ENCODE measurements at regions not wholly inside any gene's neighbourhood (a gene's known extent, or its start where the extent isn't known, plus 50 kb on each side); places are given as distances from the start of the nearest gene placed in this dataset.

GRCh38 chr9:95756101-95756500 is 119.4 kb upstream of the ERCC6L2 start:
- no peak overlapping the region for H2AFZ ChIP-seq (ENCODE audit: low read depth, low read length)
- no peak overlapping the region for H3K9ac ChIP-seq (ENCODE audit: insufficient read depth in 1 of 2, low read depth in 2 of 2, low read length in 2 of 2)
- intact Hi-C loops (cut with micrococcal nuclease) = no loop called here
- ChIA-PET CTCF (ENCODE audit: low intra/inter-chr PET ratio) (no interaction called here), POLR2A (interaction anchor here (1.9 kb wide), 1 partner anchor 11 kb away, joined by 12 read pairs; no protein-coding TSS in a partner anchor)
- no peak overlapping the region for H3K27ac ChIP-seq (ENCODE audit: extremely low read depth, low read depth, low read length)
- no peaks in the 10 kb centered on the region for H3K79me2 ChIP-seq (ENCODE audit: control insufficient read depth, insufficient read depth, low read length)
- in situ Hi-C loops (cut with MboI) = no loop called here
- H3K36me3 ChIP-seq (ENCODE audit: control insufficient read depth, insufficient read depth, low read length) = no peaks in the 10 kb centered on the region
- H3K9me1 ChIP-seq (ENCODE audit: control insufficient read depth, insufficient read depth, low read length) = no peaks in the 10 kb centered on the region
- no peaks in the 10 kb centered on the region for H3K9me3 ChIP-seq (replicated peaks; ENCODE audit: control insufficient read depth, insufficient read depth, low read depth, low read length)
- H3K27me3 ChIP-seq (ENCODE audit: control insufficient read depth in 2 of 2, insufficient read depth in 2 of 2, low read length in 2 of 2) = peaks cover 34 to 46% of the 10 kb centered on the region in 2 experiments
- H3K4me3 ChIP-seq = no peak overlapping the region
- no peak overlapping the region for H3K4me2 ChIP-seq (ENCODE audit: insufficient read depth, low read length)
- ATAC-seq (no peak), DNase-seq (ENCODE audit: extremely low read depth in 1 of 4, low spot score in 3 of 4) (no peak), FAIRE-seq (no peak)
- no peaks in the 10 kb centered on the region; a peak in 3 of 5 replicates for H3K4me1 ChIP-seq (replicated peaks in 1 of 2; ENCODE audit: control insufficient read depth in 2 of 2, insufficient read depth in 2 of 2, low read length in 2 of 2)
- WGBS (ENCODE audit: insufficient coverage, low coverage, missing lambda C conversion rate) = 0% methylated on average over 3 of the region's 3 CpGs
- no TSS peak for BruUV-seq (replicated peaks)
- H4K20me1 ChIP-seq (replicated peaks; ENCODE audit: control insufficient read depth, insufficient read depth, low read length) = 0 out of 2 replicates have a peak, but pooled peaks cover 4% of the 10 kb centered on the region
- TF ChIP-seq RBM25 (IDR thresholded peaks at IDR 0.05; ENCODE audit: low read depth, low read length, severe bottlenecking) = peak; percentile 77
- no peak for TF ChIP-seq SNIP1 (IDR thresholded peaks at IDR 0.05; ENCODE audit: low read depth)

GRCh38 chr9:95755421-95755730 is 120.1 kb upstream of the ERCC6L2 start:
- CTCF ChIA-PET (ENCODE audit: low intra/inter-chr PET ratio) = no interaction called here
- H3K27ac ChIP-seq (ENCODE audit: extremely low read depth, low read depth, low read length) = no peak overlapping the region
- no peak overlapping the region for H2AFZ ChIP-seq (ENCODE audit: low read depth, low read length)
- H3K9me3 ChIP-seq (replicated peaks; ENCODE audit: control insufficient read depth, insufficient read depth, low read depth, low read length) = no peaks in the 10 kb centered on the region
- no TSS peak for BruUV-seq (replicated peaks)
- 0 out of 2 replicates have a peak, but pooled peaks cover 4% of the 10 kb centered on the region for H4K20me1 ChIP-seq (replicated peaks; ENCODE audit: control insufficient read depth, insufficient read depth, low read length)
- H3K36me3 ChIP-seq (ENCODE audit: control insufficient read depth, insufficient read depth, low read length) = no peaks in the 10 kb centered on the region
- H3K4me3 ChIP-seq = no peak overlapping the region
- H3K9me1 ChIP-seq (ENCODE audit: control insufficient read depth, insufficient read depth, low read length) = no peaks in the 10 kb centered on the region
- in situ Hi-C loops (cut with MboI) = no loop called here
- peaks cover 34 to 50% of the 10 kb centered on the region in 2 experiments for H3K27me3 ChIP-seq (ENCODE audit: control insufficient read depth in 2 of 2, insufficient read depth in 2 of 2, low read length in 2 of 2)
- WGBS (ENCODE audit: insufficient coverage, low coverage, missing lambda C conversion rate) = 0% methylated on average over 3 of the region's 3 CpGs
- DNase-seq (ENCODE audit: extremely low read depth in 1 of 4, low spot score in 3 of 4) (no peak), FAIRE-seq (no peak), ATAC-seq (no peak)
- intact Hi-C loops (cut with micrococcal nuclease) = no loop called here
- H3K4me2 ChIP-seq (ENCODE audit: insufficient read depth, low read length) = no peak overlapping the region
- TF ChIP-seq DDX20 (tag; IDR thresholded peaks at IDR 0.05; ENCODE audit: low read depth) (no peak), SOX6 (IDR thresholded peaks at IDR 0.05) (no peak), ZNF766 (CRISPR knock-in tag; conservative IDR thresholded peaks at IDR 0.05) (no peak), NFE2 (IDR thresholded peaks at IDR 0.05; ENCODE audit: low read depth) (no peak), RBM14 (IDR thresholded peaks at IDR 0.05; ENCODE audit: borderline replicate concordance, insufficient read depth, low read depth, low read length) (no peak), GTF2F1 (IDR thresholded peaks at IDR 0.05; ENCODE audit: low read depth, low read length) (no peak), DMBX1 (CRISPR knock-in tag; IDR thresholded peaks at IDR 0.05; ENCODE audit: borderline replicate concordance) (no peak), ARID1B (IDR thresholded peaks at IDR 0.05) (no peak), KLF16 (IDR thresholded peaks at IDR 0.05) (no peak), ETV6 (IDR thresholded peaks at IDR 0.05; ENCODE audit: borderline replicate concordance in 1 of 2, low read depth in 2 of 2, low read length in 1 of 2) (no peak), ETV6 (CRISPR knock-in tag; IDR thresholded peaks at IDR 0.05; ENCODE audit: borderline replicate concordance) (no peak), ZNF445 (CRISPR knock-in tag; IDR thresholded peaks at IDR 0.05; ENCODE audit: low read depth) (no peak), FOXJ2 (tag; IDR thresholded peaks at IDR 0.05) (no peak)
- POLR2A ChIA-PET = interaction anchor here (1.9 kb wide), 1 partner anchor 11 kb away, joined by 12 read pairs; no protein-coding TSS in a partner anchor
- H3K4me1 ChIP-seq (replicated peaks in 1 of 2; ENCODE audit: control insufficient read depth in 2 of 2, insufficient read depth in 2 of 2, low read length in 2 of 2) = no peaks in the 10 kb centered on the region; a peak in 3 of 5 replicates
- H3K79me2 ChIP-seq (ENCODE audit: control insufficient read depth, insufficient read depth, low read length) = no peaks in the 10 kb centered on the region
- H3K9ac ChIP-seq (ENCODE audit: insufficient read depth in 1 of 2, low read depth in 2 of 2, low read length in 2 of 2) = no peak overlapping the region

All from K562 (cell line).